ENCODE measurements at regions not wholly inside any gene's neighbourhood (a gene's known extent, or its start where the extent isn't known, plus 50 kb on each side); places are given as distances from the start of the nearest gene placed in this dataset.
A peak's percentile ranks its signal among the peaks of the same experiment; 100 is the strongest.

GRCh38 chr11:60625262-60625661, 74.2 kb upstream of the MS4A8 start:
- Mint-ChIP-seq H3K27me3 (ENCODE audit: insufficient read depth) (peaks cover 1% of the 10 kb centered on the region; the same call in 1 of the 2 replicates), H3K4me1 (ENCODE audit: low read depth) (no peaks in the 10 kb centered on the region), H3K4me3 (no peak overlapping the region), H3K27ac (no peak overlapping the region), H3K9me3 (peaks cover 18% of the 10 kb centered on the region), H3K36me3 (ENCODE audit: low read depth) (no peaks in the 10 kb centered on the region)
- TF ChIP-seq CTCF (IDR thresholded peaks at IDR 0.05), result peak; percentile 67
- peak; percentile 45 for DNase-seq

GRCh38 chr11:60629399-60629798, 70.0 kb upstream of the MS4A8 start:
- no peak for TF ChIP-seq CTCF (IDR thresholded peaks at IDR 0.05)

GRCh38 chr11:60631944-60632343, 67.5 kb upstream of the MS4A8 start:
- H3K9me3 Mint-ChIP-seq, result peaks cover 9% of the 10 kb centered on the region
- H3K27ac Mint-ChIP-seq, result no peak overlapping the region
- H3K36me3 Mint-ChIP-seq (ENCODE audit: low read depth), result no peaks in the 10 kb centered on the region
- DNase-seq, result no peak
- H3K4me3 Mint-ChIP-seq, result no peak overlapping the region
- no peaks in the 10 kb centered on the region for H3K27me3 Mint-ChIP-seq (ENCODE audit: insufficient read depth)
- no peak for TF ChIP-seq CTCF (IDR thresholded peaks at IDR 0.05)
- H3K4me1 Mint-ChIP-seq (ENCODE audit: low read depth), result no peaks in the 10 kb centered on the region

More at GRCh38 chr11:60629399-60629798, 70.0 kb upstream of the MS4A8 start:
- no peak for DNase-seq
- Mint-ChIP-seq H3K27ac (no peak overlapping the region), H3K9me3 (peaks cover 2% of the 10 kb centered on the region), H3K36me3 (ENCODE audit: low read depth) (no peaks in the 10 kb centered on the region), H3K27me3 (ENCODE audit: insufficient read depth) (peaks cover 1% of the 10 kb centered on the region; the same call in 1 of the 2 replicates), H3K4me1 (ENCODE audit: low read depth) (no peaks in the 10 kb centered on the region), H3K4me3 (no peak overlapping the region)

GRCh38 chr11:60633645-60634044, 65.8 kb upstream of the MS4A8 start:
- Mint-ChIP-seq H3K4me3 (no peak overlapping the region), H3K27me3 (ENCODE audit: insufficient read depth) (no peaks in the 10 kb centered on the region), H3K36me3 (ENCODE audit: low read depth) (no peaks in the 10 kb centered on the region), H3K4me1 (ENCODE audit: low read depth) (no peaks in the 10 kb centered on the region), H3K27ac (no peak overlapping the region), H3K9me3 (peaks cover 17% of the 10 kb centered on the region)
- no peak for TF ChIP-seq CTCF (IDR thresholded peaks at IDR 0.05)
- no peak for DNase-seq

GRCh38 chr11:60634126-60634525, 65.3 kb upstream of the MS4A8 start:
- H3K36me3 Mint-ChIP-seq (ENCODE audit: low read depth), result no peaks in the 10 kb centered on the region
- H3K4me3 Mint-ChIP-seq, result no peak overlapping the region
- no peaks in the 10 kb centered on the region for H3K4me1 Mint-ChIP-seq (ENCODE audit: low read depth)
- no peak overlapping the region for H3K27ac Mint-ChIP-seq
- peaks cover 17% of the 10 kb centered on the region for H3K9me3 Mint-ChIP-seq
- no peak for DNase-seq
- peak; percentile 33 for TF ChIP-seq CTCF (IDR thresholded peaks at IDR 0.05)
- no peaks in the 10 kb centered on the region for H3K27me3 Mint-ChIP-seq (ENCODE audit: insufficient read depth)

GRCh38 chr11:60641940-60642339, 57.5 kb upstream of the MS4A8 start:
- peaks cover 16% of the 10 kb centered on the region for H3K9me3 Mint-ChIP-seq
- H3K4me3 Mint-ChIP-seq, result no peak overlapping the region
- DNase-seq, result no peak
- TF ChIP-seq CTCF (IDR thresholded peaks at IDR 0.05), result no peak
- H3K4me1 Mint-ChIP-seq (ENCODE audit: low read depth), result no peaks in the 10 kb centered on the region
- no peak overlapping the region for H3K27ac Mint-ChIP-seq
- H3K36me3 Mint-ChIP-seq (ENCODE audit: low read depth), result no peaks in the 10 kb centered on the region
- H3K27me3 Mint-ChIP-seq (ENCODE audit: insufficient read depth), result peaks cover 1% of the 10 kb centered on the region; the same call in 1 of the 2 replicates
